Stimulated activated CD8-positive, alpha-beta memory T cell treated with anti-CD3 and anti-CD28 coated beads, Interleukin-4, amount 100 ng/mL, for 24 hours (primary cell): ENCODE measurements at regions not wholly inside any gene's neighbourhood (a gene's known extent, or its start where the extent isn't known, plus 50 kb on each side); places are given as distances from the start of the nearest gene placed in this dataset.
"Not testable (repeated sequence)": the region's sequence is repeated elsewhere in the genome, so short reads cannot be mapped to it uniquely, and the experiment has no call there.

ENCODE experiments used
- DNase-seq: peaks from one replicate; pipeline ENCODE4 v3.0.0-alpha.2; 2020; ENCODE audit warnings: low read depth

- DNase-seq = no peak
Measured at GRCh38 chr1:21385022-21385421, 54.9 kb upstream of the NBPF3 start.

- no peak for DNase-seq
Measured at GRCh38 chr1:21384620-21385019, 55.3 kb upstream of the NBPF3 start.

GRCh38 chr1:21383785-21384401 is 56.0 kb upstream of the NBPF3 start:
- no peak for DNase-seq

- no peak for DNase-seq
Measured at GRCh38 chr1:21381354-21381753, 58.6 kb upstream of the NBPF3 start.

GRCh38 chr1:21380147-21380546 is 59.8 kb upstream of the NBPF3 start:
- DNase-seq = not testable (repeated sequence)

GRCh38 chr1:21379571-21379970 is 60.4 kb upstream of the NBPF3 start:
- no peak for DNase-seq

- no peak for DNase-seq
Measured at GRCh38 chr1:21378705-21379494, 61.0 kb upstream of the NBPF3 start.

- DNase-seq = no peak
Measured at GRCh38 chr1:21372383-21372782, 67.6 kb upstream of the NBPF3 start.

GRCh38 chr1:21369905-21370304 is 70.0 kb upstream of the NBPF3 start:
- DNase-seq = no peak

GRCh38 chr1:21368515-21369289 is 71.2 kb upstream of the NBPF3 start:
- peak; percentile 47 for DNase-seq

- not testable (repeated sequence) for DNase-seq
Measured at GRCh38 chr1:21367973-21368514, 71.9 kb upstream of the NBPF3 start.

GRCh38 chr1:21366288-21366687 is 73.6 kb upstream of the NBPF3 start:
- no peak for DNase-seq

GRCh38 chr1:21365036-21365435 is 74.8 kb upstream of the ECE1 start:
- no peak for DNase-seq

- DNase-seq = no peak
Measured at GRCh38 chr1:21362096-21362495, 71.8 kb upstream of the ECE1 start.

GRCh38 chr1:21361506-21361905 is 71.2 kb upstream of the ECE1 start:
- DNase-seq = no peak

- no peak for DNase-seq
Measured at GRCh38 chr1:21357161-21357560, 66.9 kb upstream of the ECE1 start.

- DNase-seq = peak; percentile 25
Measured at GRCh38 chr1:21355956-21356355, 65.7 kb upstream of the ECE1 start.

GRCh38 chr1:21352586-21352985 is 62.3 kb upstream of the ECE1 start:
- DNase-seq = no peak

- no peak for DNase-seq
Measured at GRCh38 chr1:21351901-21352300, 61.6 kb upstream of the ECE1 start.

- DNase-seq = no peak
Measured at GRCh38 chr1:21350202-21350885, 60.1 kb upstream of the ECE1 start.

GRCh38 chr1:21349693-21350092 is 59.4 kb upstream of the ECE1 start:
- no peak for DNase-seq

GRCh38 chr1:21347072-21347581 is 56.9 kb upstream of the ECE1 start:
- DNase-seq = no peak
